ENCODE measurements at regions not wholly inside any gene's neighbourhood (a gene's known extent, or its start where the extent isn't known, plus 50 kb on each side); places are given as distances from the start of the nearest gene placed in this dataset.

GRCh38 chr12:92339198-92339821, 193.7 kb upstream of the BTG1 start:
- H3K4me3 ChIP-seq (replicated peaks; ENCODE audit: low read depth, low read length), result no peak overlapping the region
- no peak for DNase-seq (ENCODE audit: extremely low read depth, insufficient read length)
- H3K36me3 ChIP-seq (ENCODE audit: control insufficient read depth, insufficient read depth, low read length), result no peaks in the 10 kb centered on the region
- H3K27me3 ChIP-seq (replicated peaks; ENCODE audit: control insufficient read depth, insufficient read depth, low read length), result no peaks in the 10 kb centered on the region
- TF ChIP-seq, protein P1, sequence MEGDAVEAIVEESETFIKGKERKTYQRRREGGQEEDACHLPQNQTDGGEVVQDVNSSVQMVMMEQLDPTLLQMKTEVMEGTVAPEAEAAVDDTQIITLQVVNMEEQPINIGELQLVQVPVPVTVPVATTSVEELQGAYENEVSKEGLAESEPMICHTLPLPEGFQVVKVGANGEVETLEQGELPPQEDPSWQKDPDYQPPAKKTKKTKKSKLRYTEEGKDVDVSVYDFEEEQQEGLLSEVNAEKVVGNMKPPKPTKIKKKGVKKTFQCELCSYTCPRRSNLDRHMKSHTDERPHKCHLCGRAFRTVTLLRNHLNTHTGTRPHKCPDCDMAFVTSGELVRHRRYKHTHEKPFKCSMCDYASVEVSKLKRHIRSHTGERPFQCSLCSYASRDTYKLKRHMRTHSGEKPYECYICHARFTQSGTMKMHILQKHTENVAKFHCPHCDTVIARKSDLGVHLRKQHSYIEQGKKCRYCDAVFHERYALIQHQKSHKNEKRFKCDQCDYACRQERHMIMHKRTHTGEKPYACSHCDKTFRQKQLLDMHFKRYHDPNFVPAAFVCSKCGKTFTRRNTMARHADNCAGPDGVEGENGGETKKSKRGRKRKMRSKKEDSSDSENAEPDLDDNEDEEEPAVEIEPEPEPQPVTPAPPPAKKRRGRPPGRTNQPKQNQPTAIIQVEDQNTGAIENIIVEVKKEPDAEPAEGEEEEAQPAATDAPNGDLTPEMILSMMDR (IDR thresholded peaks at IDR 0.05; ENCODE audit: insufficient read depth, low read length, poor library complexity, severe bottlenecking), result no peak

DNA sequence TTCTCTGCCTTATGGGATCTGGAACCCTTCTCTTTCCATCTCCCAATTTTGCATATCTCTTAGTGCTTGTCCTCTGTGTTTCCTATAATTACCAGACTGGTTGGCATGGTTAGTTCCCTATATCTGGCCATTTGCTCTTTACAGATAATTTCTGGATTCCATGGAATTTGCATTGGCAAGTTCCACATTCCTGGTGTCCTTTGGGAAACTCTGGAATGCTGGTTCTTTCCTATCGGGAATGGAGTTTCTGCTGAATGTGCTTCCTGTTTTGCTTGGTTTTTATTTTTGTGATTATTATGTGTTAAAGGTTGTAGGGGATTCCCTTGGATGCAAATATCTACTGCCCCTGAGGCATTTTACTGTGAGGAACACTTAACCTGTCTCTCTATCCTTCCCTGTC, 193.0 kb upstream of the BTG1 start:
- TF ChIP-seq, protein P1 (IDR thresholded peaks at IDR 0.05; ENCODE audit: insufficient read depth, low read length, poor library complexity, severe bottlenecking), result no peak
- Histone ChIP-seq H3K27me3 (replicated peaks; ENCODE audit: control insufficient read depth, insufficient read depth, low read length) (no peaks in the 10 kb centered on the region), H3K36me3 (ENCODE audit: control insufficient read depth, insufficient read depth, low read length) (no peaks in the 10 kb centered on the region), H3K4me3 (replicated peaks; ENCODE audit: low read depth, low read length) (no peak overlapping the region)
- DNase-seq (ENCODE audit: extremely low read depth, insufficient read length), result no peak

DNA sequence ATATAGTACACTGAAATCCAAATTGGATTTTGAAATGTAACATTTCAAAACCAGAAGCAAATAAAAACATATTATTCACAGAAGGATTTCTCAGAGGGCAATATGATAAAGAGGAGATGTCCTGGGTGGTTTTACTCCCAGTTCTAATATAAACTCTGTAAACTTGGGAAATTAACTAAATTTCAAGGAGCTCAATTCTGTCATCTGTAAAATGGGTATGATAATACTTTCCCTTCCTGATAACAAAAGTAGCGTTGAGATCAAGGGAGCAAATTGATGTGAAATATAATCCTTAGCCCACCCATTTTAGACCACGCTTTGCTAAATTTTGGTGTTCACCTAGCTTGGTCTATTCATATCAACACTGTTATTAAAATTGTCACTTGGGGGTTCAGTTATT, 192.5 kb upstream of the BTG1 start:
- Histone ChIP-seq H3K36me3 (ENCODE audit: control insufficient read depth, insufficient read depth, low read length) (no peaks in the 10 kb centered on the region), H3K27me3 (replicated peaks; ENCODE audit: control insufficient read depth, insufficient read depth, low read length) (no peaks in the 10 kb centered on the region), H3K4me3 (replicated peaks; ENCODE audit: low read depth, low read length) (no peak overlapping the region)
- DNase-seq (ENCODE audit: extremely low read depth, insufficient read length), result no peak
- TF ChIP-seq, protein P1 (IDR thresholded peaks at IDR 0.05; ENCODE audit: insufficient read depth, low read length, poor library complexity, severe bottlenecking), result no peak

DNA sequence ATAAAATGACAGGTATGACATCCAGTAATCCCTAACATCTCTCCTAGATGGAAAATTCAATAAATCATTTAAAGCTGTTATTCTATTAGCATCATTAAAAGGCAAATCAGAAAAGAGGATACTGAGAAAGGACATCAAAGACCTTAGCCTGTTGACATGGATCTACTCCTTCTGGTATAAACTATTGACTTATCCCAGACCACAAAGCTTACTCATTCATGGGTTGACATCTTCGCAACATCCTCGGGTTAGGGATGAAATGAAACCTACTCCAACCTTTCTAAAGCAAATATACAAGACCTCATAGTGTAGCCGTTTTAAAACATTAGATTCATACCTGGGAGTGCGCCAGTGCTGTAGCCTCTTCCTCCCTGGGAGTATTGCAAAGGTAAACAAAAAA, 191.5 kb upstream of the BTG1 start:
- Histone ChIP-seq H3K36me3 (ENCODE audit: control insufficient read depth, insufficient read depth, low read length) (no peaks in the 10 kb centered on the region), H3K27me3 (replicated peaks; ENCODE audit: control insufficient read depth, insufficient read depth, low read length) (no peaks in the 10 kb centered on the region), H3K4me3 (replicated peaks; ENCODE audit: low read depth, low read length) (no peak overlapping the region)
- DNase-seq (ENCODE audit: extremely low read depth, insufficient read length), result no peak
- TF ChIP-seq, protein P1 (IDR thresholded peaks at IDR 0.05; ENCODE audit: insufficient read depth, low read length, poor library complexity, severe bottlenecking), result no peak

DNA sequence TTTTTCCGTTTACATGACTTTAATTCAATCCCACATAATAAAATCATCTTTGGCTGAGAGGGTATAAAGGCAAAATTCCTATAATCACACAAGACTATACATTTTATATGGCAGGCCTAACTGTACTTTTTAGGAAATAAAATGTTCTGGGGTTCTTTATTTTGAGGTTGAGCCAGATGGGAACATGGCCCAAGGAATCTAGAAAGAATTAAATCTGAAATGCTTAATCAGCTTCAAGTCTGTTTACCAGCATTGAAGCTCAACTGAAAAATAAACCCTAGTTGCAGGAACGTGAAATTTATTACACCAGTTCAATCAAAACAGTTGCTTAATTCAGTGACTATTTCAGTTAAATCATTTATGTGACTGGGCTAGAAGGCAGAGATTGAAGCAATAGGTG, 191.0 kb upstream of the BTG1 start:
- Histone ChIP-seq H3K4me3 (replicated peaks; ENCODE audit: low read depth, low read length) (no peak overlapping the region), H3K27me3 (replicated peaks; ENCODE audit: control insufficient read depth, insufficient read depth, low read length) (no peaks in the 10 kb centered on the region), H3K36me3 (ENCODE audit: control insufficient read depth, insufficient read depth, low read length) (no peaks in the 10 kb centered on the region)
- no peak for DNase-seq (ENCODE audit: extremely low read depth, insufficient read length)
- TF ChIP-seq, protein P1 (IDR thresholded peaks at IDR 0.05; ENCODE audit: insufficient read depth, low read length, poor library complexity, severe bottlenecking), result no peak

GRCh38 chr12:92335831-92336230, 190.2 kb upstream of the BTG1 start:
- no peaks in the 10 kb centered on the region for H3K36me3 ChIP-seq (ENCODE audit: control insufficient read depth, insufficient read depth, low read length)
- DNase-seq (ENCODE audit: extremely low read depth, insufficient read length), result no peak
- H3K4me3 ChIP-seq (replicated peaks; ENCODE audit: low read depth, low read length), result no peak overlapping the region
- TF ChIP-seq, protein P1 (IDR thresholded peaks at IDR 0.05; ENCODE audit: insufficient read depth, low read length, poor library complexity, severe bottlenecking), result no peak
- H3K27me3 ChIP-seq (replicated peaks; ENCODE audit: control insufficient read depth, insufficient read depth, low read length), result no peaks in the 10 kb centered on the region

Data from GM06990 (cell line).